Naive thymus-derived CD4-positive, alpha-beta T cell (primary cell): ENCODE measurements at regions not wholly inside any gene's neighbourhood (a gene's known extent, or its start where the extent isn't known, plus 50 kb on each side); places are given as distances from the start of the nearest gene placed in this dataset.
"Not testable (repeated sequence)": the region's sequence is repeated elsewhere in the genome, so short reads cannot be mapped to it uniquely, and the experiment has no call there.

Experiments used
- ATAC-seq: fragments of 150-1000 bp; cut with Tn5 transposase; 2 replicates; pipeline ENCODE4 v1.10.0; 2021; ENCODE audit warnings: mild to moderate bottlenecking, moderate library complexity
- CTCF ChIA-PET: fragments of 350-600 bp; sonication (Branson Sonifier 250); formaldehyde crosslinking; loops from one replicate; lab custom pipeline; 2021; ENCODE audit warnings: antibody characterized with exemption; lab: Charles Lee
- POLR2A ChIA-PET: fragments of 350-600 bp; sonication (Branson Sonifier 250); formaldehyde crosslinking; loops from one replicate; lab custom pipeline; 2021; ENCODE audit warnings: antibody characterized with exemption, inconsistent platforms; lab: Charles Lee
- DNase-seq, 9 donors: peaks; one replicate each; pipeline versions ENCODE4 v3.0.0 to v3.0.0-alpha.2; 2020 to 2022; ENCODE audit warnings: mixed read lengths in 1 of 9
- H3K27ac ChIP-seq: one replicate; pipeline ENCODE4 v1.7.0; 2013; ENCODE audit warnings: mild to moderate bottlenecking, low read depth, low read length, moderate library complexity
- H3K27me3 ChIP-seq, 2 donors: one replicate each; pipeline ENCODE4 v1.7.0; 2013; ENCODE audit warnings: low read length in 2 of 2, mild to moderate bottlenecking in 2 of 2, moderate library complexity in 2 of 2; ENCODE audit not compliant: control insufficient read depth in 2 of 2, insufficient read depth in 2 of 2
- H3K36me3 ChIP-seq, 3 experiments: 1 replicate in 2 of 3; 2 replicates in 1 of 3; pipeline ENCODE4 v1.7.0; 2013; ENCODE audit warnings: low read length in 3 of 3, mild to moderate bottlenecking in 3 of 3, moderate library complexity in 1 of 3; ENCODE audit not compliant: insufficient read depth in 3 of 3, control insufficient read depth in 2 of 3
- H3K4me1 ChIP-seq, 2 donors: one replicate each; pipeline ENCODE4 v1.7.0; 2013; ENCODE audit warnings: low read length in 2 of 2, mild to moderate bottlenecking in 2 of 2, moderate library complexity in 1 of 2; ENCODE audit not compliant: control insufficient read depth in 2 of 2, insufficient read depth in 2 of 2
- H3K4me3 ChIP-seq: 2 replicates; pipeline ENCODE4 v1.7.0; 2013; ENCODE audit warnings: mild to moderate bottlenecking, low read length
- H3K9me3 ChIP-seq, 3 experiments: 1 replicate in 2 of 3; 2 replicates in 1 of 3; pipeline ENCODE4 v1.7.0; 2013; ENCODE audit warnings: low read length in 3 of 3; ENCODE audit not compliant: control insufficient read depth in 2 of 3
- H3K27ac Mint-ChIP-seq, 9 donors: one replicate each; pipeline ENCODE4 v1.8.0; 2020 to 2022; ENCODE audit warnings: mixed read lengths in 9 of 9, mild to moderate bottlenecking in 8 of 9, moderate library complexity in 5 of 9, inconsistent platforms in 2 of 9
- H3K27me3 Mint-ChIP-seq, 5 donors: one replicate each; pipeline ENCODE4 v1.8.0; 2021 to 2022; ENCODE audit warnings: mixed read lengths in 5 of 5, mild to moderate bottlenecking in 1 of 5
- H3K36me3 Mint-ChIP-seq, 5 donors: one replicate each; pipeline ENCODE4 v1.8.0; 2020 to 2022; ENCODE audit warnings: mixed read lengths in 5 of 5, mild to moderate bottlenecking in 3 of 5, inconsistent platforms in 1 of 5
- H3K4me1 Mint-ChIP-seq, 7 donors: one replicate each; pipeline ENCODE4 v1.8.0; 2020 to 2022; ENCODE audit warnings: mixed read lengths in 7 of 7, mild to moderate bottlenecking in 3 of 7, inconsistent platforms in 1 of 7
- H3K4me3 Mint-ChIP-seq, 10 donors: one replicate each; pipeline ENCODE4 v1.8.0; 2020 to 2022; ENCODE audit warnings: mild to moderate bottlenecking in 10 of 10, mixed read lengths in 10 of 10, moderate library complexity in 6 of 10, inconsistent platforms in 2 of 10
- H3K9me3 Mint-ChIP-seq, 11 donors: one replicate each; pipeline ENCODE4 v1.8.0; 2020 to 2022; ENCODE audit warnings: mixed read lengths in 11 of 11, mild to moderate bottlenecking in 4 of 11, inconsistent platforms in 1 of 11, moderate library complexity in 1 of 11
- intact Hi-C, 2 donors: fragments of 100-400 bp; cut with micrococcal nuclease; formaldehyde crosslinking; loops; one replicate each; pipeline ENCODE4 v1.15.1; 2023

DNA sequence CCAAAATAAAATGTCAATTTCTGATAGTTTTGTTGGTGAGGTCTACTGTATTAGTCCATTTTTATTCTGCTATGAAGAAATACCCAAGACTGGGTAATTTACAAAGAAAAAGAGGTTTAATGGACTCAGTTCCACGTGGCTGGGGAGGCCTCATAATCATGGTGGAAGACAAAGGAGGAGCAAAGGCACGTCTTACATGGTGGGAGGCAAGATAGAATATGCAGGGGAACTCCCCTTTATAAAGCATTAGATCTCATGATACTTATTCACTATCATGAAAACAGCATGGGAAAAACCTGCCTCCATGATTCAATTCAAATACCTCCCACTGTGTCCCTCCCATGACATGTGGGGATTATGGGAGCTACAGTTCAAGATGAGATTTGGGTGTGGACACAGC is 204.5 kb upstream of the ZEB2 start:
- H3K4me3 Mint-ChIP-seq, H3K9me3 ChIP-seq, H3K36me3 ChIP-seq, H3K27ac ChIP-seq, H3K27me3 ChIP-seq, ATAC-seq, H3K27ac Mint-ChIP-seq, H3K36me3 Mint-ChIP-seq, intact Hi-C loops, CTCF ChIA-PET, H3K4me1 ChIP-seq, H3K27me3 Mint-ChIP-seq, DNase-seq, H3K4me1 Mint-ChIP-seq, H3K4me3 ChIP-seq, H3K9me3 Mint-ChIP-seq, POLR2A ChIA-PET: not testable (repeated sequence)

DNA sequence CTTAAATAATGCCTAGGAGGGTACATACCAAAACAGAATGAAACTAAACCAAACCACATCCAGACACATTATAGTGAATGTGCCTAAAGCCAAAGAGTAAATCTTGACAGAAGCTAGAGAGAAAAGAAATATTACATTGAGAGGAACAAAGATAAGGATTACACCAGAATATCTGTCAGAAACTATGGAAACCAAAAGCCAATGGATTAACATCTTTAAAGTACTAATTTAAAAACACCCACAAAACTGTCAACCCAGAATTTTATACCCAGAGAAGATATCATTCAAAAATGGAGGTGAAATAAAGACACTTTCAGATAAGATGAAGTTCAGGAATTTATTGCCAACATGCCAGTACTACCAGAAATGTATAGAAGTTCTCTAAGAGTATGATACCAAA is 198.5 kb upstream of the ZEB2 start:
- H3K9me3 Mint-ChIP-seq = peaks cover 6 to 23% (median 13%) of the 10 kb centered on the region in 11 donors

GRCh38 chr2:144715992-144716391 is 196.1 kb upstream of the ZEB2 start:
- peaks cover 0 to 11% (median 3%) of the 10 kb centered on the region in 3 experiments for H3K9me3 ChIP-seq
- no peak overlapping the region for H3K27ac ChIP-seq
- no peaks in the 10 kb centered on the region for H3K4me1 Mint-ChIP-seq
- no peaks in the 10 kb centered on the region for H3K4me1 ChIP-seq
- H3K9me3 Mint-ChIP-seq = peaks cover 6 to 23% (median 13%) of the 10 kb centered on the region in 11 donors
- no peaks in the 10 kb centered on the region for H3K27me3 ChIP-seq
- no peak overlapping the region for H3K27ac Mint-ChIP-seq
- no peak overlapping the region for H3K4me3 ChIP-seq
- peaks cover 0 to 3% (median 0%) of the 10 kb centered on the region in 5 donors for H3K27me3 Mint-ChIP-seq
- DNase-seq (no peak), ATAC-seq (no peak)
- CTCF ChIA-PET = no interaction called here
- H3K4me3 Mint-ChIP-seq = no peak overlapping the region
- H3K36me3 ChIP-seq = no peaks in the 10 kb centered on the region
- peaks cover 0 to 5% (median 0%) of the 10 kb centered on the region in 5 donors for H3K36me3 Mint-ChIP-seq
- intact Hi-C loops = no loop called here
- POLR2A ChIA-PET = no interaction called here

More for the DNA sequence above, 198.5 kb upstream of the ZEB2 start:
- Histone ChIP-seq H3K4me1 (no peaks in the 10 kb centered on the region), H3K36me3 (no peaks in the 10 kb centered on the region), H3K4me3 (no peak overlapping the region), H3K27ac (no peak overlapping the region), H3K27me3 (no peaks in the 10 kb centered on the region), H3K9me3 (peaks cover 0 to 11% (median 3%) of the 10 kb centered on the region in 3 experiments)
- intact Hi-C loops = no loop called here
- Mint-ChIP-seq H3K4me1 (no peaks in the 10 kb centered on the region), H3K27ac (no peak overlapping the region), H3K36me3 (peaks cover 0 to 5% (median 0%) of the 10 kb centered on the region in 5 donors), H3K27me3 (peaks cover 0 to 3% (median 0%) of the 10 kb centered on the region in 5 donors), H3K4me3 (no peak overlapping the region)
- DNase-seq (no peak), ATAC-seq (no peak)
- ChIA-PET CTCF (no interaction called here), POLR2A (no interaction called here)

DNA sequence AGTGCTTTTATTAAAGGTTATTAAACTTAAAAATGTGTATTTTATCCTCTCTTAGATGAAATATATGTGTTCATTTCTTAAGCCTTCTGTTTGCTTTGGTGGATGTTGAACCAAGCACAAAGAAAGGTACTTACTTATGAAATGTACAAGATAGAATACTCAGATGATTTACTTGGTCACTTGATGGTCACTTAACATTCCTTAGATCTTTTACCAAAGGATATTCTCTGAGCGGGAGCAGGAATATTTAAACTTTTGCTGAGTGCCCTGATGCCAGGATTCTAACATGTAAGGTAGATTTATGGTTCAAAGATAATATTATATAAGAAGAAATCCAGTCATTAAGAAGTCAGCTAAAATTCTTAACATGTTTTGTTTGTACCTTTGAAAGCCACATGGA is 193.5 kb upstream of the ZEB2 start:
- H3K27me3 Mint-ChIP-seq = peaks cover 0 to 10% (median 0%) of the 10 kb centered on the region in 5 donors
- Histone ChIP-seq H3K9me3 (peaks cover 0 to 11% (median 2%) of the 10 kb centered on the region in 3 experiments), H3K36me3 (no peaks in the 10 kb centered on the region), H3K4me3 (no peak overlapping the region), H3K27ac (no peak overlapping the region), H3K27me3 (no peaks in the 10 kb centered on the region), H3K4me1 (no peaks in the 10 kb centered on the region)
- POLR2A ChIA-PET = no interaction called here
- peaks cover 0 to 5% (median 0%) of the 10 kb centered on the region in 5 donors for H3K36me3 Mint-ChIP-seq
- DNase-seq (no peak), ATAC-seq (no peak)
- peaks cover 5 to 17% (median 13%) of the 10 kb centered on the region in 11 donors for H3K9me3 Mint-ChIP-seq
- intact Hi-C loops = no loop called here
- H3K4me3 Mint-ChIP-seq = no peak overlapping the region
- no peaks in the 10 kb centered on the region for H3K4me1 Mint-ChIP-seq
- CTCF ChIA-PET = no interaction called here
- no peak overlapping the region for H3K27ac Mint-ChIP-seq

GRCh38 chr2:144712550-144712940 is 192.6 kb upstream of the ZEB2 start:
- Histone ChIP-seq H3K27me3 (no peaks in the 10 kb centered on the region), H3K4me3 (no peak overlapping the region), H3K36me3 (no peaks in the 10 kb centered on the region), H3K4me1 (no peaks in the 10 kb centered on the region), H3K9me3 (peaks cover 0 to 4% (median 0%) of the 10 kb centered on the region in 3 experiments), H3K27ac (no peak overlapping the region)
- Mint-ChIP-seq H3K4me3 (no peak overlapping the region), H3K9me3 (peaks cover 0 to 9% (median 5%) of the 10 kb centered on the region in 11 donors), H3K36me3 (no peaks in the 10 kb centered on the region), H3K4me1 (no peaks in the 10 kb centered on the region), H3K27ac (no peak overlapping the region), H3K27me3 (peaks cover 0 to 10% (median 1%) of the 10 kb centered on the region in 5 donors)
- ChIA-PET CTCF (no interaction called here), POLR2A (no interaction called here)
- DNase-seq (no peak), ATAC-seq (no peak)
- intact Hi-C loops = no loop called here

DNA sequence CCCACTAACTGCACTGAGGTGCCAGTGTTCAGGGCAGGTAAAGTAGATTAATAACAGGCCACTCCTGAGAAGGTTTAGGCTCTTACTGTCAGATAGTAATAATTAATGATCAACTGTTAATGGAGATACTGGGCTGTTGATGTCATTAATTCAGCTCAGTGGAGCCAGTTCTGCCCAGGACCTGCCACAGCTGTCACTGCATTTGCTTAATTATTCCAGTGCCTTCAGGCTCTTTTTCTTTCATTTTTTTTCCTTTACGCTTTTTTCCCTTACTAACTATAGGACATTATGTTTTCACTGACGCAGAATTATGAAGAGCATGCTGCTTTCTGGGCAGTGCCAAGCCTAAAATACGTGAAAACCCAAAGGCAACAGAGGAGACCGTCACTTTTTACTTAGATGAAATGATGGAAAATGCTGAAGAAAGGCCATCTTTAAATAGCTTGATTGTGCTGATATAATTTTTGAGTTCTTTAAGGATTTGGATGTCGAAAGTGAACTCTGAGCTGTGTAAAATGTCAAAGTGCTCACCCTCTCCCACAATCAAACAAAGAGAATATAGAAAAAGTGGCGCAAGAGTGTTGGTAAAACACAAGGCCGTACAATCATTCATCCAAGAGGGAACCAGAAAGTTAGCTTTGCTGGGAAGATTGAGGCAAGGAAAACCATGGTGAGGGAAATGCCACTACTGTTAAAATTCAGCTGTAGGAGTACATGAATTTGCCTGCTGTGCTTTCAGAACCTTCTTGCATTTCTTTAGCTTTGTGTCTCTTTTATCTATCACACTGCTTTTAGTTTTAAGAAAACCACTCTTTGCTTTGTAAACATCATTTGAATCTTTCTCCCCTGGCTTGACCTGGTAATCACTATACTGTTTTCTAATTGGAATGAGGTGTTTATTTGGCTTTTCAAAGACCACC is 192.0 kb upstream of the ZEB2 start:
- H3K9me3 ChIP-seq = no peaks in the 10 kb centered on the region
- H3K27me3 ChIP-seq = no peaks in the 10 kb centered on the region
- Mint-ChIP-seq H3K27ac (no peak overlapping the region), H3K9me3 (peaks cover 0 to 9% (median 2%) of the 10 kb centered on the region in 11 donors), H3K4me1 (no peaks in the 10 kb centered on the region), H3K27me3 (peaks cover 0 to 14% (median 6%) of the 10 kb centered on the region in 5 donors), H3K4me3 (no peak overlapping the region), H3K36me3 (no peaks in the 10 kb centered on the region)
- no peak overlapping the region for H3K27ac ChIP-seq
- intact Hi-C loops = no loop called here
- ChIA-PET POLR2A (no interaction called here), CTCF (no interaction called here)
- H3K4me1 ChIP-seq = no peaks in the 10 kb centered on the region
- no peak overlapping the region for H3K4me3 ChIP-seq
- no peaks in the 10 kb centered on the region for H3K36me3 ChIP-seq
- no peak for ATAC-seq
- DNase-seq = no peak

DNA sequence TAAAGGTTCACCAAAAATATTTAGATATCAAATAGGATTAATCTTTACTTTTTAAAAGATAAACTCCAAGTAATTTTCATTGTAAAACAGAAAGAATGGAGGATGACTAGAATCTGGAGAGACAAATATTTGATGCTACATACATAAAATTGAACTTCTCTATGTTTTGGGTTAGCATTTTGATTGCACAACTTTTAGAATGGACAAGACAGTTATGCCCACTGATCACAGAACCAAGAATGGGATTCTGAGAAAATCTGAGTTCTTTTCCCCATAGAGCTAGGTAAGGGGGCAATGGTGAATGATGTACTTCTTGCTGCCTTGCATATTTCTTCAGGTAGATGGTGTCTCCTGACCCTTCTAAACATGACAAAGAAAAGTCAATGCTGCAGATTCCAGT is 191.2 kb upstream of the ZEB2 start:
- Histone ChIP-seq H3K4me1 (no peaks in the 10 kb centered on the region), H3K9me3 (no peaks in the 10 kb centered on the region), H3K27ac (no peak overlapping the region), H3K36me3 (no peaks in the 10 kb centered on the region), H3K4me3 (no peak overlapping the region), H3K27me3 (no peaks in the 10 kb centered on the region)
- Mint-ChIP-seq H3K27ac (no peak overlapping the region), H3K36me3 (no peaks in the 10 kb centered on the region), H3K9me3 (peaks cover 0 to 5% (median 0%) of the 10 kb centered on the region in 11 donors), H3K27me3 (peaks cover 0 to 14% (median 5%) of the 10 kb centered on the region in 5 donors), H3K4me1 (no peaks in the 10 kb centered on the region), H3K4me3 (no peak overlapping the region)
- ATAC-seq (no peak), DNase-seq (no peak)
- ChIA-PET CTCF (no interaction called here), POLR2A (no interaction called here)
- intact Hi-C loops = no loop called here
